ENCODE measurements at regions not wholly inside any gene's neighbourhood (a gene's known extent, or its start where the extent isn't known, plus 50 kb on each side); places are given as distances from the start of the nearest gene placed in this dataset.

GRCh38 chr6:147895272-147895671 lies 386.8 kb downstream of the SAMD5 start:
- Histone ChIP-seq H3K9me3 (ENCODE audit: low read depth, low read length) (no peaks in the 10 kb centered on the region), H3K4me1 (ENCODE audit: insufficient read depth, low read length) (no peaks in the 10 kb centered on the region), H3K27ac (ENCODE audit: low read depth, low read length) (no peak overlapping the region), H3K27me3 (ENCODE audit: insufficient read depth, low read length) (no peaks in the 10 kb centered on the region), H3K36me3 (ENCODE audit: insufficient read depth, low read length) (no peaks in the 10 kb centered on the region), H3K4me2 (ENCODE audit: insufficient read depth, low read length) (no peak overlapping the region), H2AFZ (ENCODE audit: low read length) (no peak overlapping the region), H3K79me2 (ENCODE audit: insufficient read depth, low read length) (no peaks in the 10 kb centered on the region), H4K20me1 (ENCODE audit: insufficient read depth, low read length) (no peaks in the 10 kb centered on the region), H3K4me3 (ENCODE audit: insufficient read depth, low read length) (no peak overlapping the region)
- no peak for DNase-seq (ENCODE audit: insufficient read length, low spot score, missing footprints)
- no peak for TF ChIP-seq CTCF (IDR thresholded peaks at IDR 0.05; ENCODE audit: extremely low read depth, low read depth, low read length)

- no peak overlapping the region for H3K27ac ChIP-seq (ENCODE audit: low read depth, low read length)
- no peaks in the 10 kb centered on the region for H4K20me1 ChIP-seq (ENCODE audit: insufficient read depth, low read length)
- H3K27me3 ChIP-seq (ENCODE audit: insufficient read depth, low read length) = no peaks in the 10 kb centered on the region
- no peaks in the 10 kb centered on the region for H3K9me3 ChIP-seq (ENCODE audit: low read depth, low read length)
- no peaks in the 10 kb centered on the region for H3K79me2 ChIP-seq (ENCODE audit: insufficient read depth, low read length)
- no peaks in the 10 kb centered on the region for H3K36me3 ChIP-seq (ENCODE audit: insufficient read depth, low read length)
- no peak overlapping the region for H3K4me3 ChIP-seq (ENCODE audit: insufficient read depth, low read length)
- H3K4me2 ChIP-seq (ENCODE audit: insufficient read depth, low read length) = no peak overlapping the region
- no peak for TF ChIP-seq CTCF (IDR thresholded peaks at IDR 0.05; ENCODE audit: extremely low read depth, low read depth, low read length)
- H3K4me1 ChIP-seq (ENCODE audit: insufficient read depth, low read length) = no peaks in the 10 kb centered on the region
- DNase-seq (ENCODE audit: insufficient read length, low spot score, missing footprints) = peak; percentile 1
- H2AFZ ChIP-seq (ENCODE audit: low read length) = no peak overlapping the region
Measured at GRCh38 chr6:147900247-147900830, 391.8 kb downstream of the SAMD5 start.

GRCh38 chr6:147903321-147903720 lies 394.8 kb downstream of the SAMD5 start:
- H3K4me3 ChIP-seq (ENCODE audit: insufficient read depth, low read length) = no peak overlapping the region
- no peak overlapping the region for H2AFZ ChIP-seq (ENCODE audit: low read length)
- H3K4me1 ChIP-seq (ENCODE audit: insufficient read depth, low read length) = peaks cover 3% of the 10 kb centered on the region
- no peaks in the 10 kb centered on the region for H3K36me3 ChIP-seq (ENCODE audit: insufficient read depth, low read length)
- no peak for TF ChIP-seq CTCF (IDR thresholded peaks at IDR 0.05; ENCODE audit: extremely low read depth, low read depth, low read length)
- H4K20me1 ChIP-seq (ENCODE audit: insufficient read depth, low read length) = no peaks in the 10 kb centered on the region
- H3K9me3 ChIP-seq (ENCODE audit: low read depth, low read length) = no peaks in the 10 kb centered on the region
- no peak overlapping the region for H3K27ac ChIP-seq (ENCODE audit: low read depth, low read length)
- DNase-seq (ENCODE audit: insufficient read length, low spot score, missing footprints) = no peak
- H3K79me2 ChIP-seq (ENCODE audit: insufficient read depth, low read length) = no peaks in the 10 kb centered on the region
- no peak overlapping the region for H3K4me2 ChIP-seq (ENCODE audit: insufficient read depth, low read length)
- H3K27me3 ChIP-seq (ENCODE audit: insufficient read depth, low read length) = no peaks in the 10 kb centered on the region

GRCh38 chr6:147903931-147904330 lies 395.4 kb downstream of the SAMD5 start:
- Histone ChIP-seq H3K4me2 (ENCODE audit: insufficient read depth, low read length) (no peak overlapping the region), H3K79me2 (ENCODE audit: insufficient read depth, low read length) (no peaks in the 10 kb centered on the region), H4K20me1 (ENCODE audit: insufficient read depth, low read length) (no peaks in the 10 kb centered on the region), H3K4me3 (ENCODE audit: insufficient read depth, low read length) (no peak overlapping the region), H3K27ac (ENCODE audit: low read depth, low read length) (no peak overlapping the region), H3K27me3 (ENCODE audit: insufficient read depth, low read length) (no peaks in the 10 kb centered on the region), H3K4me1 (ENCODE audit: insufficient read depth, low read length) (peaks cover 3% of the 10 kb centered on the region), H3K9me3 (ENCODE audit: low read depth, low read length) (no peaks in the 10 kb centered on the region), H2AFZ (ENCODE audit: low read length) (no peak overlapping the region), H3K36me3 (ENCODE audit: insufficient read depth, low read length) (no peaks in the 10 kb centered on the region)
- peak; percentile 1 for DNase-seq (ENCODE audit: insufficient read length, low spot score, missing footprints)
- TF ChIP-seq CTCF (IDR thresholded peaks at IDR 0.05; ENCODE audit: extremely low read depth, low read depth, low read length) = no peak

Measured in osteoblast (primary cell).